ENCODE measurements at regions not wholly inside any gene's neighbourhood (a gene's known extent, or its start where the extent isn't known, plus 50 kb on each side); places are given as distances from the start of the nearest gene placed in this dataset.

DNA sequence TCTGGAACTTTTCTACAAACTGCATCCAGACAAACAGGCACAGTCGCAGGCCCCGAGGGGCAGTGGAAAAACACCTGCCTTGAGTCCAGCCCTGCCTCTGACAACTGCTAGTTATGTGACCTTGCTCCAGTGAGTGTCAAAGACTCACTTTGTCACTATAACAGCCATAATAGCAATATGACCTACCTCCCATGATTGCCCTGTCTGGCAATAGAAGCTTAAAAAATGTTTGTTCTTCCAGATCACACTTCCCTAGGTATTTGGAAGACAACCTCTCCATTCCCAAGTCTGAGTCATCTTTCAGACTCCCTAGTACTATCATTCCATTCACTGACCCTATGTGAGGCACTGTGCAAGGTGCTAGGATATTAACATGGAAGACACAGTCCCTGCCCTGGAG, 74.5 kb downstream of the RPL27A start:
- TF ChIP-seq CTCF (IDR thresholded peaks at IDR 0.05) (no peak), RCOR1 (IDR thresholded peaks at IDR 0.05; ENCODE audit: low read length) (no peak), ZBTB33 (IDR thresholded peaks at IDR 0.05; ENCODE audit: borderline replicate concordance, low read depth) (no peak), GATA2 (CRISPR knock-in tag; IDR thresholded peaks at IDR 0.05) (no peak), FOSL2 (IDR thresholded peaks at IDR 0.05; ENCODE audit: borderline replicate concordance, low read depth) (peak; percentile 64; the same call in 1 of the 2 replicates), RFX5 (IDR thresholded peaks at IDR 0.05; ENCODE audit: low read length) (no peak), EZH2phosphoT487 (IDR thresholded peaks at IDR 0.05; ENCODE audit: borderline replicate concordance, low read depth) (no peak)
- TF ChIP-seq, protein P1, sequence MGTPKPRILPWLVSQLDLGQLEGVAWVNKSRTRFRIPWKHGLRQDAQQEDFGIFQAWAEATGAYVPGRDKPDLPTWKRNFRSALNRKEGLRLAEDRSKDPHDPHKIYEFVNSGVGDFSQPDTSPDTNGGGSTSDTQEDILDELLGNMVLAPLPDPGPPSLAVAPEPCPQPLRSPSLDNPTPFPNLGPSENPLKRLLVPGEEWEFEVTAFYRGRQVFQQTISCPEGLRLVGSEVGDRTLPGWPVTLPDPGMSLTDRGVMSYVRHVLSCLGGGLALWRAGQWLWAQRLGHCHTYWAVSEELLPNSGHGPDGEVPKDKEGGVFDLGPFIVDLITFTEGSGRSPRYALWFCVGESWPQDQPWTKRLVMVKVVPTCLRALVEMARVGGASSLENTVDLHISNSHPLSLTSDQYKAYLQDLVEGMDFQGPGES (IDR thresholded peaks at IDR 0.05; ENCODE audit: low read depth, low read length): no peak
- TF ChIP-seq, protein P2, sequence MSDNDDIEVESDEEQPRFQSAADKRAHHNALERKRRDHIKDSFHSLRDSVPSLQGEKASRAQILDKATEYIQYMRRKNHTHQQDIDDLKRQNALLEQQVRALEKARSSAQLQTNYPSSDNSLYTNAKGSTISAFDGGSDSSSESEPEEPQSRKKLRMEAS (IDR thresholded peaks at IDR 0.05; ENCODE audit: low read depth): no peak
